ENCODE measurements at regions not wholly inside any gene's neighbourhood (a gene's known extent, or its start where the extent isn't known, plus 50 kb on each side); places are given as distances from the start of the nearest gene placed in this dataset.

GRCh38 chr10:31620226-31621151 lies 301.5 kb downstream of the ZEB1 start:
- ATAC-seq: peak; percentile 54 to 56
- no peak overlapping the region for H3K4me3 ChIP-seq
- H3K36me3 ChIP-seq: no peaks in the 10 kb centered on the region
- peak; percentile 32 for TF ChIP-seq CTCF (IDR thresholded peaks at IDR 0.05)
- peak overlapping the region; percentile 41 for H3K27ac ChIP-seq
- intact Hi-C loops (cut with DNase I): no loop called here
- DNase-seq: peak; percentile 51
- H3K9me3 ChIP-seq: no peaks in the 10 kb centered on the region
- peaks cover 36% of the 10 kb centered on the region for H3K4me1 ChIP-seq
- no peaks in the 10 kb centered on the region for H3K27me3 ChIP-seq (ENCODE audit: low read depth)

GRCh38 chr10:31619531-31620061 lies 300.6 kb downstream of the ZEB1 start:
- TF ChIP-seq CTCF (IDR thresholded peaks at IDR 0.05): no peak
- Histone ChIP-seq H3K4me3 (no peak overlapping the region), H3K9me3 (no peaks in the 10 kb centered on the region), H3K36me3 (no peaks in the 10 kb centered on the region), H3K27me3 (ENCODE audit: low read depth) (no peaks in the 10 kb centered on the region), H3K27ac (peak overlapping the region; percentile 31), H3K4me1 (peaks cover 36% of the 10 kb centered on the region)
- ATAC-seq (peak in 1 of 2 donors; percentile 49), DNase-seq (no peak)
- intact Hi-C loops (cut with DNase I): no loop called here

- intact Hi-C loops (cut with DNase I): no loop called here
- peak in 1 of 2 donors; percentile 22 for ATAC-seq
- Histone ChIP-seq H3K4me3 (no peak overlapping the region), H3K4me1 (peaks cover 36% of the 10 kb centered on the region), H3K9me3 (no peaks in the 10 kb centered on the region), H3K27me3 (ENCODE audit: low read depth) (no peaks in the 10 kb centered on the region), H3K36me3 (no peaks in the 10 kb centered on the region), H3K27ac (no peak overlapping the region)
- no peak for TF ChIP-seq CTCF (IDR thresholded peaks at IDR 0.05)
- DNase-seq: no peak
These were observed 299.7 kb downstream of the ZEB1 start for GRCh38 chr10:31618541-31619291.

GRCh38 chr10:31617757-31618156 lies 298.7 kb downstream of the ZEB1 start:
- Histone ChIP-seq H3K27ac (no peak overlapping the region), H3K27me3 (ENCODE audit: low read depth) (no peaks in the 10 kb centered on the region), H3K4me3 (no peak overlapping the region), H3K9me3 (no peaks in the 10 kb centered on the region), H3K36me3 (no peaks in the 10 kb centered on the region), H3K4me1 (peaks cover 36% of the 10 kb centered on the region)
- intact Hi-C loops (cut with DNase I): no loop called here
- DNase-seq: no peak
- TF ChIP-seq CTCF (IDR thresholded peaks at IDR 0.05): no peak
- no peak for ATAC-seq

GRCh38 chr10:31617133-31617532 lies 298.1 kb downstream of the ZEB1 start:
- TF ChIP-seq CTCF (IDR thresholded peaks at IDR 0.05): no peak

More at GRCh38 chr10:31617133-31617532, 298.1 kb downstream of the ZEB1 start:
- intact Hi-C loops (cut with DNase I): no loop called here
- Histone ChIP-seq H3K36me3 (no peaks in the 10 kb centered on the region), H3K4me1 (peaks cover 36% of the 10 kb centered on the region), H3K9me3 (no peaks in the 10 kb centered on the region), H3K4me3 (no peak overlapping the region), H3K27ac (no peak overlapping the region), H3K27me3 (ENCODE audit: low read depth) (no peaks in the 10 kb centered on the region)
- DNase-seq (no peak), ATAC-seq (no peak)
